NCI-H2081 (cell line): ENCODE measurements at regions not wholly inside any gene's neighbourhood (a gene's known extent, or its start where the extent isn't known, plus 50 kb on each side); places are given as distances from the start of the nearest gene placed in this dataset.

ENCODE experiments used
- DNase-seq, 2 experiments: peaks; one replicate each; lab custom pipeline; 2025; lab: John Stamatoyannopoulos, UW

- DNase-seq: no peak
Observed at GRCh38 chr9:26394025-26394424, 498.6 kb downstream of the CAAP1 start.

DNA sequence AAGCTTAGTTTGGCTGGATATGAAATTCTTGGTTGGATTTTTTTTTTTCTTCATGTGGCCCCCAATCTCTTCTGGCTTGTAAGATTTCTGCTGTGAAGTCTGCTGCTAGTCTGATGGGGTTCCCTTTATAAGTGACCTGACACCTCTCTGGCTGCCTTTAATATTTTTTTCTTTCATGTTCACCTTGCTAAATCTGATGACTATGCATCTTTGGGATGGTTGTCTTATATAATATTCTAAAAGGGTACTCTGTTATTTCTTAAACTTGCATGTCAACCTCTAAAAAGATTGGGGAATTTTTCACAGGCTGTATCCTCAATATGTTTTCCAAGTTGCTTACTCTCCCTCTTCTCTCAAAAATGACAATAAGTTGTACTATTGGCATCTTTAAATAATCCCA, 500.0 kb downstream of the CAAP1 start:
- DNase-seq: no peak

GRCh38 chr9:26391036-26391435, 501.6 kb downstream of the CAAP1 start:
- DNase-seq: no peak

DNA sequence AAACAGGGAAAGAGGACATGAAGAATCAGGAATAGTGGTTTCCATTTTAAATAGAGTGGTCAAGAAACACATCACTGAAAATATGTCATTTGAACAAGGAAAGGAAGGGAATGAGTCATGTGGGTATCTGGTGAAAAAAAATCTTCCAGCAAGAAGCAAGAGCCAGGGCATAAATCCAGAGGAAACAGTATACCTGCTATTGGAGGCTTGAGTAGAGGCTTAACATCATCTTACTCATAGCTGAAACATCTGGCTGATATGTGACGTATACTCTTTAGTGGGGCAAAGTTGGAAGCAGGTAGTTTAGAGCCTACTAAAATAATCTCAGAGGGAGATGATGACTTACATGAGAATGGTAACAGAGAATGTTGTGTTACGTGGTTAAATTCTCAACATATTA, 517.2 kb downstream of the CAAP1 start:
- no peak for DNase-seq

DNA sequence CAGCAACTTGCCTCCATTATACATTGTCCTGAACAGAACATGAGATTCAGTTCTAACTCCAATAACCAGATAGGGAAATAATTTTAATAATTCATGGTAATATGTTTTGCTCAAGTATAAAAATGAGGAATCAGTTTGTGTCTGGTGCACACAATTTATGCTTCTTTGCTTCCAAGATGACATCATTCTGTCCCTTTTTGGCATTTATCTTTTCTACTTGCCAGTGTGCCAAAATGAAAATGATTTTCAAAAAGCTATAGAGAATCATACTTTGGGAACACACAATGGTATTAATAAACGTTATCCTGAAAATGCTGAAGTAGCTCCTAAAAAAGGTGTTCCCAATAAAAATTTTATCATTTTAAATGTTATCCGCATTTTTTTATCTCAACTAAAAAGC, 519.0 kb downstream of the CAAP1 start:
- DNase-seq: no peak

DNA sequence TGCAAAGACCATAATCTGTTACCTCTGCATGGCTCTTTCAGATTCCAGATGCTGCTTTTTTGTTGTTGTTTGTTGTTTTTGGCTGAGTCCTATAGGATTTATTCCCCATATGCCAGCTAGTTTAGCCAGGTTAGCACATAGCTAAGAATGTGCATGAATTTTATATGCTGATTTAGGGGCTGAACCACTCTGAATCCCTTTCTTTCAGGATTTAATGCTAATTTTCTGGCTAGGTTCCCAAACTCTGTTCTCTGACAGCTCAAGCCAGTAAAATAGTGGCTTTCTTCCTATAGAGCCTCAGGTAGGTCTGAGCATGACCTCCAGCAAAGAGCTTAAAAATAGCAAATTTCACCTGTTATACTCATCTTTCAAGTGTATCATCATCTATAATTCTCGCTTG, 521.4 kb downstream of the CAAP1 start:
- DNase-seq: no peak

DNA sequence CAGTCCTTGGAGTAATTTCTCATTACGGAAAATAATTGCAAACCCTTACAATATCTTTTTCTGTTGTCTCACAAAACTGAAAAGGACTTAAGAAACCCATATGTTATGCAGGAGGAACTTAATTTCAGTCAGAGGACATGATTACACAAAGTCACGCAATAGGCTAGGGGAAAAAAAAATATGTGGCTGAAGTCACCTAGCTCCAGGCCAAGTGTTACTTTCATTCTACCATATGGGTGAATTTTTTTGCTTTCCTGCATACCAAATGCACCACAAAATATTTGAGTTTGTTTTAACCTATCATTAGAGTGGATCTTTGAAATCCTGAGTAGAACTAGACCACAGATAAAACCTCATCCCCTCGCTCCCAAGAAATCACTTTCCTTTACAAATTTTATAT, 523.5 kb downstream of the CAAP1 start:
- no peak for DNase-seq

GRCh38 chr9:26368241-26368640, 524.4 kb downstream of the CAAP1 start:
- DNase-seq: no peak

GRCh38 chr9:26361010-26361409, 531.6 kb downstream of the CAAP1 start:
- DNase-seq: no peak

GRCh38 chr9:26358836-26359235, 533.8 kb downstream of the CAAP1 start:
- DNase-seq: no peak

DNA sequence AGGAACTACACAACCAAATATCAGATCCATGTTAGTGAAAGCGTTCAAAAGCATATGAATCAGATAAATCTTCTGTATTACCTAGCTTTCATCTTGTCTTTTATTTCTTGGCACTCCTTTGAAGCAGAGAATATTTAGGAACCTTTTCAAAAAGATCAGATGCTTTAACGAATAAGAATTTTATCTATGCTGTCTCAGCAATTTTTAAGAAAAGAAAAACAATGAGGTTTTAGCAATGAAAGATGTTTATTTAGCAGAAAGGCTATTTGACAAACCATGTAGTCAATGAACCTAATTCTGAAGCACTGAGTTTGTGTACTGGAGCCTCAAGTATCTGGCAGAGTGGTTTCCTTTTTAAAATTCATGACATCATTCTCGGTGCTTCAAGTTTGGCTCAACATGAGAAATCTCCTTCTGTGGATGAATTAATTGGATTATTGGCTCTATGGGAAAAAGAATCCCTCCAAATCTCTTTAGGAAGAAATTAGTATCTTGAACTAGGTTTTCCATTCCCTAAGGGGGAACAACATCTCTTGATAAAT, 534.7 kb downstream of the CAAP1 start:
- no peak for DNase-seq

- no peak for DNase-seq
Observed at GRCh38 chr9:26356491-26356890, 536.1 kb downstream of the CAAP1 start.

- DNase-seq: no peak
Observed at GRCh38 chr9:26346942-26347477, 545.6 kb downstream of the CAAP1 start.

DNA sequence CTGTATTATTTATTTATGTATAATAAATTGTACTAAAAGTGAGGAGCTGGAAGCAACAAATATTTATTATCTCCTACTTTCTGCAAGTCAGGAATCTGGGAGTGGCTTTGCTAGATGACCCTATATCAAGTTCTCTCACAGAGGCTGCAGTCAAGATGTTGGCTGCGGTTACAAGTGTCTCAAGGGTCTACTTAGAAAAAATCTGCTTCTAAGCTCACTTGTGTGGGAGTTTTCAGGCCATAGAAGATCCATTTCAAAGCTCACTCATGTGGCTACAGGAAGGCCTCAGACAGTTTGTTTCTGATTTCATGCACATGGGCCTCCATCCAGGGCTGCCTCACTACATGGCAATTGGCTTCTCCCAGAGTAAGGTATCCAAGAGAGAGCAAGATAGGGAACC, 551.1 kb downstream of the CAAP1 start:
- no peak for DNase-seq

GRCh38 chr9:26339796-26340195, 552.8 kb downstream of the CAAP1 start:
- DNase-seq: no peak

- DNase-seq: no peak
Observed at GRCh38 chr9:26335116-26335515, 557.5 kb downstream of the CAAP1 start.

DNA sequence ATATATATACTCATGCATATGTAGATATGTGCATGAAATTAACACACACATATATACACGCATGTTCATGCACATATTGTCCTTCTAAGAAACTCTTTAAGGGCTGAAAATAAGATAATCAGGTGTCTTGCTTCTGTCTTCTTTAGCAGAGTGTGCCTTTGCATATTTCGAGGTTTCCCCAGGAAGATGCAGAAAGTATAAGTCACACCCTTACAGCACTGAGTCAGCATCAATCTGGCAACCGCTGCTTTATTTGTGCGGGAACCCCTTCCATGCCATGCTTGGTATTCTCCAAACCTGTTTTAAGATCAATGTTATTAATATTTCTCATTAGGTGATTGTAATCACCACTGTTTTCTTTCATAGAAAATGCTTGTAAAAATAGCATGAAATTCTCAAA, 557.9 kb downstream of the CAAP1 start:
- DNase-seq: no peak

DNA sequence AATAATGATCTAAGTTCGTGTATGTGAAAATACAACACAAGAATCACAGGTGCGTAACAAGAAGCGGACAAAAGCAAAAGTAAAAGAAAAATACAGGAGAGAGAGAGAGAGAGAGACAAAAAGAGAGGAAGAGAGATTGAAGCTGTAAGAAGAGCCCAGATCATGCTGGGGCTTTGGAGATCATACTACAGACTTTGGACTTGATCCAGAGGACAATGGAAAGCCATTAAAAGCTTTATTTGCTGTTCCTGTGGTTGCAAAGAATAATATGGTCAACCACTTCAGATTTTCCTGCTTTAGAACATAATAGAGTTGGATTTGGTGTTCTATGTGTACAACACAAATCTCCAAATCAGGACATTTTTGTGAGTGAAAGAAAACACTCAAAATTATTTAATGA, 561.4 kb downstream of the CAAP1 start:
- peak; percentile 77 to 92 for DNase-seq

GRCh38 chr9:26329974-26330373, 562.6 kb downstream of the CAAP1 start:
- DNase-seq: no peak

DNA sequence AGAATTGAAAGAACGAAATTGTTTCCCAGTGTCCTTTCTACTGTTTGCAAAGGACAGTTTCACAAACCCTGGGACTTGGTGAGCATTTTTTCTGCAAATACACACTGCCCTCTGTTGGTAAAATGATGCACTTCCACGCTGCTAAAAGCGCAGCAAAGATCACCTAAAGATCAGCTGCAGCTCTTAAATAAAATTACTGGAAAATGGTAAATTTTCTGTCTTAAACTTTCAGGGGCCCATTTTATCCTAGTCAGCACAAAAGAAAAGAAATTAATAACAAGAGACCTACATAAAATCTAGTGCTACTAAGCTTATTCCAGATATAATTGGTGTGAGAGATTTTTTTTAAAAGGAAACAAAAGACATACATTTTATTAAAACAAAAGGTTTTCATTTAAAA, 566.0 kb downstream of the CAAP1 start:
- peak; percentile 63 to 80 for DNase-seq

DNA sequence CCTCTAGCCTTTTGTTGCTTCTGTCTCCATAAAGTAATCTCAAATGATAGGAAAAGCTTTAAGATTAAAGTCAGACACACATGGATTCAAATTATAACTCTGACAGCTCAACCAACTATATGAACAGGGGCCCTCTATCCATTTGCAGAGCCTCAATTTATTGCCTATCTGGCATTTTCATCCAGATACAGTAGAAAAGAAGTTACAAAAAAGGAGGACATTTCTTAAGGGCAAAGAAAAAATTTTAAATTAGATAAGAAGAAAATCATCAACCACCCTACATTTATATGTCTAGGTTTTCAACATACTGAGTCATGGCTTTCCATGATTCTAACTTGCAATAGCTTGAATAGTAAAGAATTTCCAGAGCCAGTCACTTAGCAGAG, 567.2 kb downstream of the CAAP1 start:
- DNase-seq: no peak

DNA sequence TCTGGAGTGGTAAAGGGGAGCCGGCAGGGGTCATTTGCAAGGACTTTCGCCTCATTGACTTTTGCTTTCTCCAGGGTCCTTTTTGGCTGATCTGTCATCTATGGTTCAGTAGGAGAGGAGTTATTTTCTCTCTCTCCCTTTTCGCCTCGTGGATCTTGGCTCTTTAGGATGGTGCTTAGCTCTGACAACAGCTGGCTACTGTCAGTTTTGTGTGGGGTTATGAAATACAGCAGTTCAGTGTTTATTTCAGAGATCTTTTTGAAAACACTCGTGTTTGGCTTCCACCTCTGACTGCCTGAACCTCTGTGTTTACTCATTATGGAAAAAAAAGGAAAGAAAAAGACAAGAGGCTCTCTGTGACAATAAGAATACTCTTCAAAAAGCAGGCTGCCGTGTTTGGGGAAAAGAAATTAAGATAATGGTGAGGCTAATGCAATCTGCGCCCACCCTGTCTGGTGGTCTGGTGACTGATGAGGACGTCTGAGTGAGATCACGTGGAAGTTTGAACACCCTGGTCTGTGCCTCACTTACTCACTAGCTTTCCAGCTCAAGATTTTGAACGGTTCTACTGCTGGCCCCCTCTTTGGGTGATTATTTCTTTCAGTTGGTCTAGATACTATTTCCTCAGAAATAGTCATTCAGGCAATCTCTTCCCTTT, 567.7 kb downstream of the CAAP1 start:
- no peak for DNase-seq

GRCh38 chr9:26321935-26322334, 570.7 kb downstream of the CAAP1 start:
- no peak for DNase-seq

GRCh38 chr9:26319859-26320258, 572.7 kb downstream of the CAAP1 start:
- DNase-seq: no peak
